Uterus (tissue), 2 donors: ENCODE measurements at regions not wholly inside any gene's neighbourhood (a gene's known extent, or its start where the extent isn't known, plus 50 kb on each side); places are given as distances from the start of the nearest gene placed in this dataset.

ENCODE experiments used
- POLR2A ChIP-seq, 2 donors: fragments of 450-650 bp; IDR thresholded peaks; one replicate each; pipeline ENCODE4 v1.6.1; 2016; ENCODE audit warnings: antibody characterized with exemption in 2 of 2, mild to moderate bottlenecking in 1 of 2, moderate library complexity in 1 of 2
- TF ChIP-seq, protein P1 (sequence below), 4 experiments: fragments of 200-600 bp in 2 of 4; fragments of 450-650 bp in 2 of 4; sonication (generic) in 2 of 4; IDR thresholded peaks; one replicate each; pipeline ENCODE4 v1.5.1; 2016 to 2019; ENCODE audit warnings: antibody characterized with exemption in 4 of 4, mild to moderate bottlenecking in 2 of 4, moderate library complexity in 1 of 4

DNA sequence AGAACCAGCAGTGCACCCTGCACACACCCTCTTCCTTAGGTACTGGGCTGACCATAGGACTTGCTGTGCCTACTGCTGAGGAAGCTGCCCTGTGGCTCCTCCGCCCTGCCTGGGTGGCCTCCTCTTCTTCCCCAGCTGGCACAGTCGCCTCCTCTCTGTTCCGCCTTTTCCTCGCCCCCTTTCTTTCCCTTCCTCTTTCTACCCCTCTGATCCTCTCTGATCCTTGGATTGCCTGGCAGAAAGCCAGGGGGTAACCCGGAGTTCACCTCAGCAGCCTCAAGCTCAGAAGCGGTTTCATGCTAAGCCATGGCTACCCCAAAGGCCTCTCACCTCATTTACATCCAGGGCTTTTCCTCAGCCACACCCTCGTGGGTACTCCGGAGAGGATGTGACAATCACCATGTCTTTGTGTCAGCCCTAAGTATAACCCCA, 136.2 kb downstream of the SMIM20 start:
- TF ChIP-seq, protein P1, sequence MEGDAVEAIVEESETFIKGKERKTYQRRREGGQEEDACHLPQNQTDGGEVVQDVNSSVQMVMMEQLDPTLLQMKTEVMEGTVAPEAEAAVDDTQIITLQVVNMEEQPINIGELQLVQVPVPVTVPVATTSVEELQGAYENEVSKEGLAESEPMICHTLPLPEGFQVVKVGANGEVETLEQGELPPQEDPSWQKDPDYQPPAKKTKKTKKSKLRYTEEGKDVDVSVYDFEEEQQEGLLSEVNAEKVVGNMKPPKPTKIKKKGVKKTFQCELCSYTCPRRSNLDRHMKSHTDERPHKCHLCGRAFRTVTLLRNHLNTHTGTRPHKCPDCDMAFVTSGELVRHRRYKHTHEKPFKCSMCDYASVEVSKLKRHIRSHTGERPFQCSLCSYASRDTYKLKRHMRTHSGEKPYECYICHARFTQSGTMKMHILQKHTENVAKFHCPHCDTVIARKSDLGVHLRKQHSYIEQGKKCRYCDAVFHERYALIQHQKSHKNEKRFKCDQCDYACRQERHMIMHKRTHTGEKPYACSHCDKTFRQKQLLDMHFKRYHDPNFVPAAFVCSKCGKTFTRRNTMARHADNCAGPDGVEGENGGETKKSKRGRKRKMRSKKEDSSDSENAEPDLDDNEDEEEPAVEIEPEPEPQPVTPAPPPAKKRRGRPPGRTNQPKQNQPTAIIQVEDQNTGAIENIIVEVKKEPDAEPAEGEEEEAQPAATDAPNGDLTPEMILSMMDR (IDR thresholded peaks at IDR 0.05), result no peak
- no peak for TF ChIP-seq POLR2A (IDR thresholded peaks at IDR 0.05)
